Endothelial cell (in vitro differentiated cells): ENCODE measurements at regions not wholly inside any gene's neighbourhood (a gene's known extent, or its start where the extent isn't known, plus 50 kb on each side); places are given as distances from the start of the nearest gene placed in this dataset.

Source experiments
- DNase-seq: peaks from one replicate; pipeline ENCODE4 v3.0.0; 2021; ENCODE audit warnings: low spot score
- H3K27ac Mint-ChIP-seq: one replicate; pipeline ENCODE4 v1.8.0; 2021; ENCODE audit warnings: mixed read lengths, inconsistent platforms; ENCODE audit not compliant: unreplicated experiment
- H3K27me3 Mint-ChIP-seq: one replicate; pipeline ENCODE4 v1.8.0; 2021; ENCODE audit warnings: mild to moderate bottlenecking, moderate library complexity, mixed read lengths, inconsistent platforms; ENCODE audit not compliant: unreplicated experiment
- H3K36me3 Mint-ChIP-seq: one replicate; pipeline ENCODE4 v1.8.0; 2021; ENCODE audit warnings: mild to moderate bottlenecking, low read depth, mixed read lengths, inconsistent platforms; ENCODE audit not compliant: unreplicated experiment
- H3K4me1 Mint-ChIP-seq: one replicate; pipeline ENCODE4 v1.8.0; 2021; ENCODE audit warnings: mild to moderate bottlenecking, mixed read lengths, inconsistent platforms; ENCODE audit not compliant: unreplicated experiment
- H3K4me3 Mint-ChIP-seq: one replicate; pipeline ENCODE4 v1.8.0; 2021; ENCODE audit warnings: mild to moderate bottlenecking, mixed read lengths, inconsistent platforms; ENCODE audit not compliant: unreplicated experiment
- H3K9me3 Mint-ChIP-seq: one replicate; pipeline ENCODE4 v1.8.0; 2021; ENCODE audit warnings: mixed read lengths, inconsistent platforms; ENCODE audit not compliant: unreplicated experiment
- CTCF ChIP-seq: fragments of 200-600 bp; sonication (generic); IDR thresholded peaks from one replicate; pipeline ENCODE4 v1.5.0; 2021; ENCODE audit warnings: antibody characterized with exemption; ENCODE audit not compliant: unreplicated experiment

- Mint-ChIP-seq H3K27ac (no peak overlapping the region), H3K36me3 (no peaks in the 10 kb centered on the region), H3K4me3 (no peak overlapping the region), H3K9me3 (no peaks in the 10 kb centered on the region), H3K27me3 (peaks cover 11% of the 10 kb centered on the region), H3K4me1 (no peaks in the 10 kb centered on the region)
- no peak for DNase-seq
- TF ChIP-seq CTCF = no peak
Measured at GRCh38 chr18:54777989-54778388, 50.3 kb upstream of the RAB27B start.
